Stimulated activated CD4-positive, alpha-beta T cell treated with anti-CD3 and anti-CD28 coated beads, TNF-alpha, amount 100 ng/mL, for 48 hours (primary cell): ENCODE measurements at regions not wholly inside any gene's neighbourhood (a gene's known extent, or its start where the extent isn't known, plus 50 kb on each side); places are given as distances from the start of the nearest gene placed in this dataset.

Source experiments
- DNase-seq, 3 donors: peaks; one replicate each; pipeline ENCODE4 v3.0.0-alpha.2; 2020; ENCODE audit warnings: low read depth in 3 of 3

DNA sequence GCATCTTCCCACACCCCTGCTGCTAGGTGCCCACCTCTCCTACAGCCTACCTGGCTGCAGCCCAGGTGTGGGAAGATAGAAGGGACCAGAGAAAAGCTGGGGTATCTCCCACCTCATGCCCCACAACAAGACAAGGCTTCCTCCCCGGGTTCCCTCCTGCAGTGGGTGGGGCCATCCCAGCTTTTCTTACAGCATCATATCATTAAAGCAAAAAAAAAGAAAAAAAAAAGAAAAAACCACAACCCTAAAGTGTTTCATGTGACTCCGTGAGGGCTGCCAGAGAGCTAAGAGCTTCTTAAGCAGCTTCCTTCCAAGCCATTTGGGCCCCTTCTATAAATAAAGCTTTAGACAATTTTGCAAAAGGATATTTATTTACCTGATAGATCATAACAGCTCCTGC lies 455.4 kb upstream of the TSHZ3 start:
- DNase-seq, result no peak

DNA sequence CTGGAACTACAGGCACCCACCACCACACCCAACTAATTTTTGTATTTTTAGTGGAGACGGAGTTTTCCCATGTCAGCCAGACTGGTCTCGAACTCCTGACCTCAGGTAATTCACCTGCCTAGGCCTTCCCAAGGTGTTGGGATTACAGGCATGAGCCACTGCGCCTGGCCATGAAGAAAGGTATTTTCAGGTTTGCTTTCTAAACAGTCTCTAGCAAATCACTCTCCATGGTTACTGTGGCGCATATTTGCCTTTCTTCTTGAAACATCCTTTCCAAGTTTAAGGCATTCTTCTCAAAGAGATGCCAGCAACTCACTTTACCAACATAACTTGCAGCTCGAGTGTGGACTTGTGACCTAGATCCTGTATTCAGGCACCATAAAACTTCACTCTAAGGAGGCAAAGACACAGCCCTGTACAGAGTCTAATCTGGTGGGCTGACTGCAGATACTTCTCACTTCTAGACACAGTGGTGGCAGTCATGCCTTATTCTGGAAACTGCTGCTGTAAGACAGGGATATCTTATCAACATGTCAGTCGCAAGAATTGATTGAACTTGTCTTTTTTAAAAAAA lies 461.4 kb upstream of the TSHZ3 start:
- no peak for DNase-seq

DNA sequence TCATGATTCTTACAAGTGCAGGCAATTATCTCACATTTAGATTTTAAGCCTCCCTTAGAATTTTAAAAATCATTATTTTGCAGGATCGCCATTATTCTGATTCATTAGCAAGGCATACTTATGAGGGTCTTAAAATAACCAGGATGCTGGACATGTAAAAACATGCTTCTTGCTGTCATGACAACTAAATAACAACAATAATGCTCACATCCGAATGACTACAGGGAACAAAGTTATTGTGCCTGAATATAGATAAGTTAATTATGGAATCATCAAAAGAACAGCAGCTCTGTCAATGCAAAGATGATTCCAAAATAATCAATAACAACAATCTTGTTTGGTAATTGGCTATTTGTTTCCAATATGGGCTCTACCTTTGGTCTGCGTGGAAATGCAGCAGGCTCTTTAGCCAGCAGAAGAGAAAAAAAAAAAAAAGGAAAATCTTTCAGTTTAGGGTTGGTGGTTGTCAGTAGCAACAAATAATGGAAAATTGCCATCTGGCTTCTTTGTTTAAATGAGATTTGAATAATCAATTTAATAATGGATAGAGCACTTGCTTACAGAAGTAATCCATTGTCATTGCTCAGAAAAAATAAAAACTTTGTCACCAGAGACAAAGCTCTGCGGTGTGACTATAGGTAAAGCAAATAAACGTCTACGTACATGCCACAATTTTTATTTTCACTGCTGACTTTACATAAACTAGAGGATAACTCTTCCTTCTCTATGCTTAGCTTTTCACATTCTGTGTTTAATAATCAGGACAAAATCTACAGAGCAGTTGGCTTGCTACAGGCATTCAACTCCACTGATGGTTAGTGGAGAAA lies 468.9 kb upstream of the TSHZ3 start:
- no peak for DNase-seq

DNA sequence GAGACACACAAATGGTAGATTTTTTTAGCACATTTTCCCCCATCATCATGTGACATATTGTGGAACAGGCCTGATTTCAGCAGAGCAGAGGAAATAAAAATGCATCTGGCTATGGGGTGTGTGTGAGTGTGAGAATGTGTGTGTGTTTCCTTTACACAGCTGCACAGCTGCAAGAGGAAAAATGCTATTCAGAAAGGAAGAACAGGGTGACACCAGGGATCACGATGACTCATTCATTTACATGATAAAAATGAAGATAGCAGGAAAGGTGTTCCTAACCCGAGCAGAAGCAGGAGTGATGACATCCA lies 469.5 kb upstream of the TSHZ3 start:
- DNase-seq, result no peak

DNA sequence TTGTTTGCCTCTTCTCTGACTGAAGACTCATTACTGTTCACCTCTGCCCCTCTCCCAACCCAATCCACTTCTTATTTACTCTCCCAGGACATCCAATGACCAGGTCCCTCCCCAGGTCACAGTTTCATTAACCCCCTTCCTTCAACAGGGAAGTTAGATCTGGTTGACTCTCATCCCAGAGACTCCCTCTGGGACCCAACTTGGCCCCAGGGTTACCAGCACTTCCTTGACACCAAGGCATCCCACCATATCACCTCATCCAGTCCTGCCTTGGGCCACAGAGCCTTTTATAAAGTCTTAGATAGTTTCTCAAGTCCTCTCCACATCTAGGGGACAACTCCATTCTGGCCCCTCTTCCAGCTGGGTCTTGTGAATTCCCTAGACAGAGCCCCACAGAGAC lies 470.6 kb upstream of the TSHZ3 start:
- DNase-seq, result no peak

DNA sequence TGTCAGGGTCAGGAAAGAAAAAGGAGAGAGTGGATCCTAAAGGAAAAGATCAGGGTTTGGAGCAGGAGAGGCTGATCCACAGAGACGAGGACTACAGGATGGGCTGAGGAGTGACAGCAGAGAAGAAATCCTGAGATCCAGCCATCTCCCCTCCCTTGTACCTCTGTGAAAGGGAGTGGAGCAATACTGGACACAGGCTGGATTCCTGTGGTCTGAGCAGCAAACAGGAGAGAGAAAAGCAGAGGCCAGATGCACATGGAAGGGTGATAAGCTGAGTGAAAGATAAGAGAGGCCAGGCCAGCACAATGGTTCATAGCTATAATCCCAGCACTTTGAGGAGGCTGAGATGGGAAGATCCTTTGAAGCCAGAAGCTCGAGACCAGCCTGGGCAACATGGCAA lies 472.1 kb upstream of the TSHZ3 start:
- DNase-seq, result no peak

DNA sequence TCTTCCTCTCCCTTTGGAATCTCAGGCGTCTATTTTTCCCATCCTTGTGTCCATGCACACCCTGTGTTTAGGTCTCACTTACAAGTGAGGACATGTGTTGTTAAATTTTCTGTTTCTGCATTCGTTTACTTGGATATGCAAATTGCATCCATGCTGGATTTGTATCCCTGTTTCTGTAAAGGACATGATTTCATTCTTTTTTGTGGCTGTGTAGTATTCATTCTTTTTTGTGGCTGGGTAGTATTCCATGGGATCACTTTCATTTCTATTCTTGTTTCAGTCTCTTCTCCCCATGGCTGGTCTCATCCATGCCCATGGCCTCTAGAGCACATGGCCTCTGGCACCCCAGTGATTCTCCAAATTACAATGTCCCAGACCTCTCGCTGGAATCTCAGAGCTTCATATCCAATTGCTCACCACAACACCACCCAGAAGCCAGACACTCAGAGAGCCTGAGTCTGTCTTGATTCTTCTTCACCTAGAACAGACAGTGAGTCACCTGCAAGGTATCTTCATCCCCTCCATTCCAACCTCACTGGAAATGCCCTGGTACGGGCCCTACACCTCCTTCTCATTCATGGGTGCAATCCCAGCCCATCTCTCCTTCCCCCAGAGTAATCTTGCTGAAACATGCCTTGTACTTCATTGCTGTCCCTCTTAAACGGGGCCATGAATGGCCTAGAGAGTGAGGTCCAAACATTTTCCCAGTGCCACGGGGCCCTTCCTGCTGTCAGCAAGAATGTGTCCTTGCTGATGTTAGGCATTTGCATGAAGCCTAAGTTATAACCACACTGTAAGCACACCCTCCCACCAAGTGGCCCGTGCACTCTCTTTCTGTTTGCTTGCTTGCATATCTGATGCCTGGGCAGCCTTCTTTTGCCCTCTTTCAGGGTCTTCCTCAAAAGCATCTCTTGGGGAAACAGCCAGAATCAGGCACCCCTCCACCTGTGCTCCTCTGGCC lies 476.2 kb upstream of the TSHZ3 start:
- no peak for DNase-seq

DNA sequence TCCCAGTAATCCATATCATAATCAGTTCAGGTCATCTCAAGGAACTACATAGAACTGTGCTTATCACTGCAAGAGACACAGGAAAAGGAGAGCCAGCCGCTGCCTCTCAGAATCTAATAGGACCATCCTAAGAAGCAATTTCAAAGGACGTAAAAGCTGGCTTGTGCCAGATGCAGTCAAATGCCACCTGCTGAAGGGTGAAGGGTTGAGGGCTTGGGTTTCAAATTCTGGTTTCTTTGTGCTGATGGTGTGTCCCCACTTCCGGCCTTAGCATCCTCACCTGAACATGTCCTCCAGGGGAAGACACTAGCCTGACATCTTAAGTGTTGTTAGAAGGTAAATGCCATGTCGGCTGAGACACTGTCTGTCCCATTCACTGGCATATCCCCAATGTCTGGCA lies 477.1 kb upstream of the TSHZ3 start:
- DNase-seq, result no peak

DNA sequence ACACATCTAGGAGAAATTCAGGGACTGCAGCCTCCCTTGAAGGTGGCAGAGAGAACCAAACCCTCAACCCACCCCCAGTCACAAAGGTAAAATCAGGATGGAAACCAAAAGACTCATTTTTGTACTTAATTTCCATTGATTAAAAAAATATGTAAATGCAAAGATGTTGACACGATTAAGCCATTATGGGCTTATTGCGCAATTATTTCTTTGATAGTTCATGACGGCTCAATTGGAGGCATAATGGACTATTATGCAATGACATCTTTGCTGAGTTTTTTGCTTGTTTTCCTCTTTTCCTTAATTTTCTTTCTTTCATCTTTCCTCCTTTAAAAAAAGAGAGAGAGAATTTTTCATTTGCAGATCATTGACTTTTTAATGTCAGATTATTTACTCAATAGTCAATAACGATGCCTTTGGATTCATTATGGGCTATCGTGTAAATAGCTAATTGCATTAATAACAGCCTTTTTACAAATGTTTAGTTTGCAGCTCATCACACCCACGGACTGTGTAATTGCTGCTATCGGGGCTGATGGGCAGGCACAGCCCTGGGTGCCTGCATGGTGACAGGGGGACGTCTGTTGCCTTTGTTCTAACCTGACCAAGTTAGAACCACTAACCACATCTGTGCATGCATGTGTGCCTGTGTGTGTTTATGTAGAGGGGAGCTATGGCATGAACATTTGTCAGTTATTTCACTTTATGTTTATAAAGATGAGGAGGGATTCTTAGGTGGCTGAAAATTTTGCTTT lies 482.4 kb upstream of the TSHZ3 start:
- no peak for DNase-seq

DNA sequence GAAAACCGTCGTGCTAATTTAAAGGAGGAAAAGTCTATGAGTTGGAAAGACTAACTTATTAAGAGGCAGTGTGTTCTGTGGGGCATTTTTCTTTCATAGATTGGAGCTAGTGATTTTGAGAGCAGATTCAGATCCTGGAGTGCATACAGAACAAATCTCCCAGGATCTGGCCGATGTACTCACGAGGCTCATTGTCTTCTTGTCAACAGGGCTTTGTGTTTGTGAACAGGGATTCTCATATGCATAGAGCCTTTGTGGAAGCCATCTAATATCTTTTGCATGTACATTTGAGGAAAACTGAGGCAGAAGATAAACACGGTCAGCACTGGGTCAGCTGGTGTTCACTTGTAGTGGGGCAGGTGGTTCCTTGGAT lies 482.9 kb upstream of the TSHZ3 start:
- DNase-seq, result no peak

DNA sequence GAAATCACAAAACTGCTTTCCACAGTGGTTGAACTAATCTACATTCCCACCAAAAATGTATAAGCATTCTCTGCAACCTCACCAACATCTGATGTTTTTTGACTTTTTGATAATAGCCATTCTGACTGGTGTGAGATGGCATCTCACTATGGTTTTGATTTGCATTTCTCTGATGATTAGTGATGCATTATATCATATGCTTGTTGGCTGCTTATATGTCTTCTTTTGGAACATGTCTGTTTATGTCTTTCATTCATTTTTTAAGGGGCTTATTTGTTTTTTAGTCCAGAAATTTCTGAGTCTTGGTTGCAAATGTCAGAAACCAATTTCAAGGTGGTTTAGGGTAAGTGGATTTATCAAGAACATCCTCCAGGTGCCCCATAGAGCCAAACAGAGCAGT lies 484.8 kb upstream of the TSHZ3 start:
- DNase-seq, result no peak

DNA sequence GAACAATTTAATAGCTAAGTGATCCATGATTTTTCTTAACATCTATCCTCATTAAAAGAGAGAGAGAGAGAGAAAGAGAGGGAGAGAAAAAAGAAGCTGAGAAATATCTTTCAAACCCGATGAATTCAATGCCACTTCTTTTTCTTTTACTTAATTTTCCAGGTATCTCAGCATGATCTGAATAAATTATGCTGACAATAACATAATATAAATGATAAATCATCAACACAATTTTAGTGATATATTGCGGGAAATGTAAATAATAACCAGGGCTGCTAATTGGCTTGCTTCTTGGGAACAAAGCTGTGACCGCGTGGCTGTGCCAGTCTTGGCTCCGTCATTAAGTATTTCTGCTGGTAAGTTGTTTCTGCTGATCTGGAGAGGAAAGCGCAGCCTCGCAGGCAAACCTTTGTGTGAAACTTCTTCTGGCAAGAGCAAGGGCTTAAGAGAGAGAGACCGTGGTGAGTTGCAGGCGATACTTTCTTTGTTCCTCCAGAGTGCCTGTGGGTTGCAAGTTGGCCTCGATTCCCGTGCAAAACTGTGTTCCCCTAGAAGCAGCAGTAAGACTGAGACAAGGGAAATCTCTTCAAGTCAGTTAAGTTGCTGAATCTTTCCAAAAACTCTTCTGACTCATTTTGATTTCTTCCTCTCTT lies 489.1 kb upstream of the TSHZ3 start:
- DNase-seq, result no peak

DNA sequence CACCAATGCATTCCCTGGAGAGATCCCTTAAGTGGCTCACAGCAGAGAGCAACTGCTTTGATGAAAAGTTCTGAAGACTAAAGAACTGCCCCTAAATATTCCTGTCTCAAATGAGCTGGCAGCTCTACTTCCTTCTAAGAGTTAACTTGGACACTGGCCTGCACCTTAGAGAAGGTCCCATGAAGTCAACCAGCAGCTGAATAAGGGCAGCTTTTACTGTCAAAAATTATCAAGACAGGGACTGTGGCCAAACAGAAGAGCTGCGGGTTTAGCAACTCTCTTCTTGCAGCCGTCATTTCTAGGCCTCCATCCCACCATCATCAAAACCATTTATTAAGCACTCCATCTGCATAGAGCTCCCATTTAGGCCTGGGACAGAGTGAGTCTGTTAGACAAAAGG lies 491.1 kb upstream of the TSHZ3 start:
- no peak for DNase-seq

DNA sequence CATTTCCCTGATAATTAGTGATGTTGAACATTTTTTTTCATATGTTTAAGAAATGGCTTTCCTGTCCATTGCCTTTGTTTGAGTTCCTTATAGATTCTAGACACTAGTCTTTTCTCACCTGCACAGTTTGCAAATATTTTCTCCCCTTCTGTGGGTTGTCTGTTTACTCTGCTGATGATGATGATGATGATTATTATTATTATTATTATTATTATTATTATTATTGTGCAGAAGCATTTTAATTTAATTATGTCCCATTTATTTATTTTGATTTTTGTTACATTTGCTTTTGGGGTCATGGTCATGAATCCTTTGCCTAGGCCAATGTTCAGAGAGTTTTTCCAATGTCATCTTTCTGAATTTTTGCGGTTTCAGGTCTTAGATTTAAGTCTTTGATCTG lies 492.5 kb upstream of the TSHZ3 start:
- no peak for DNase-seq

DNA sequence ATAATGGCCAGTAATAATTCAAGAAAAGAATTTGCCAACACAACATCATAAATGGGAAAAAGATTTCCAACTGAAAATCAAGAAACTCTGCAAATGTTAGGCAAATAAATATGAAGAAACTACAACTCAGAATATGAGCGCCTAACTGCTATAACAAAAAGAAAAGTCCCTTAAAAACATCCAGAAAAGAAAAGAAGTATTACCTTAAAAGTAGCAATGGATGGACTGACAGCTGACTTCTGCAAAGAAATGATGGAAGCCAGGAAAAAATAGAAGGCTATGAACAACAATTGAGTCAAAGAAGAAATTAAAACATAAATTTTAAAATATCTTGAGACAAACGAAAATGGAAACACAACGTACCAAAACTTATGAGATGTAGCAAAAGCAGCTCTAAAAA lies 482.3 kb upstream of the ZNF507 start:
- no peak for DNase-seq

DNA sequence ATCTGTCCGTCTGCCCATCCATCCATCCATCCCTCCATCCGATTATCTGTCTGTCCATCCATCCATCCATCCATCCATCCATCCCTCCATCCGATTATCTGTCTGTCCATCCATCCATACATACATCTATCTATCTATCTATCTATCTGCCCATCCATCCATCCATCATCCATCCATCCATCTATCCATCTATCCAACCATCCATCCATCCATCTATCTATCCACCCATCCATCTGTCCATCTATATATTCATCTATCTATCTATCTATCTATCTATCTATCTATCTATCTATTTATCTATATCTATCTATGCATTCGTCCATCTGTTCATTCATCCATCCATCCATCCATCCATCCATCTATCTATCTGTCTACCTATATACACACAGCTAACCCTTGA lies 471.1 kb upstream of the ZNF507 start:
- DNase-seq, result no peak

DNA sequence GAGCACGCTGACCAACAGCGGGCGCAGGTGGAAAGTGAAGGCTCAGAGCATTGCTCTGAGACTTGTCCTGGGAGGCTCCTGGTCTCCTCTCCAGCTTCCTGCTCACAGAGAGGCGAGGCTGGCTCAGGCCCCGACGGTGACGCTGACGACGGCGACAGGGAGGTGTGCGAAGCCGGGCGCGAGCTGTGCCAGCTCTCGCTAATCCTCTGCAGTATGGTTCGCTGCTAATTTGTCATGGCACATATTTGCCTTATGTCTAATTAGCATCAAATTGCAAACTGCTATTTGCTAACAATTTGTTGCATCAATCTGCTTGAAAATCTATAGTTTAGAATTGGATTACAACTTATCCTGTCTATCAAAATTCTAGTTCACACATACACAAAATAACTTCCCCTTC lies 469.8 kb upstream of the ZNF507 start:
- DNase-seq, result no peak

DNA sequence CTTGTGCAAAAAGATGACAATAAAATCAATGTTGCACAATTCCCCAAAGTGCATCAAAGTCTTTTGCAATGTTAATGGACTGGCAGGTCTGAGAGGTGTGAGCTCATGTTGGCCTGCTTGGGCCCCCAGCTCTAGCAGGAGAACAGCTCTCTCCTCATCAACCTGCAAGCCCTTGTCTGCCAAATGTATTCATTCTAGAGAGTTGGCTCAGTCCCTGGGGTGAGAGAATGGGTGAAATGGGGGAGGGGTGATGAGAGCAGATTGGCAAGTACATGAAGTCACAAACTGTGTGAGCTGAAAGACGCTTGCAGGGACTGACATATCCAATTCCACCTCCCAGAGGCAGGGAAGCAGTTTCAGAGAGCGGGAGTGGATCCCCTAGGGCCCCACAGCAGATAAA lies 465.1 kb upstream of the ZNF507 start:
- no peak for DNase-seq

DNA sequence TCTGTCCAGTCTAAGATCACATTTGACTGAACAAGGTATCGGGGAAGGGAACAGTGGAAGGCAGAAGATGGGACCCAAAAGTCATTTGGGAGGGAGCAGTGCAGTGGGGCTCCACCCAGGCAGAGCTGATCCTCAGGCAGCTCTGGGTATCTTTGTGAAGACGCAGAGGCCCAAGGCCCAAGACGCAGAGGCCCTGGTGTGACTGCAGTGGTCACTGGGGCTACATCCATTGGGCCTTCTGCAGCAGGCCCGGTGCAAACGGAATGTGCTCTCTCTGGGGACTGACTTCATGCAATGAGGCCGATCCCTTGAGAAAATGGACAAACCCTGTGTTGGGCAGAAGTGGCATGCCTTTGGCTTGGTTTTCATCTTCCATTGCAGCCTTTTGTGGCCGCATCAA lies 463.4 kb upstream of the ZNF507 start:
- DNase-seq, result no peak

DNA sequence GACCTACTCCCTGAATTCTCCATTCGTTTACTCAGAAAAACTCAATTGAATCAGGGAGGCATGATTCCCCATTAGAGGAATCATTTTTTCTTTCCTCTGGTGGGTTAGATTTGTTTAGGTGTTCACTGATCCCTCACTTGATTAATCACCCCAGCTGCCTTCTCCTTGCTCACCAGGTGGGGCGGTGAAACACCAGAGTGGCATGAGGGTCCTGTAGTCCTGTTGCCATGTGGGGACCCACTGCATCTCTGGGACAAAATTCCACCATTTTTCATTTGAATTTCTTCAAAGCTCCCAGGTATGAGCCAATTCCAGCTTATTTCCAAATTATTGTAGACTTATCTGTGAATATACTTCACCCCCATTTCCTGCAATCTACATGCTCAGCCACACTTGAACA lies 462.7 kb upstream of the ZNF507 start:
- no peak for DNase-seq

DNA sequence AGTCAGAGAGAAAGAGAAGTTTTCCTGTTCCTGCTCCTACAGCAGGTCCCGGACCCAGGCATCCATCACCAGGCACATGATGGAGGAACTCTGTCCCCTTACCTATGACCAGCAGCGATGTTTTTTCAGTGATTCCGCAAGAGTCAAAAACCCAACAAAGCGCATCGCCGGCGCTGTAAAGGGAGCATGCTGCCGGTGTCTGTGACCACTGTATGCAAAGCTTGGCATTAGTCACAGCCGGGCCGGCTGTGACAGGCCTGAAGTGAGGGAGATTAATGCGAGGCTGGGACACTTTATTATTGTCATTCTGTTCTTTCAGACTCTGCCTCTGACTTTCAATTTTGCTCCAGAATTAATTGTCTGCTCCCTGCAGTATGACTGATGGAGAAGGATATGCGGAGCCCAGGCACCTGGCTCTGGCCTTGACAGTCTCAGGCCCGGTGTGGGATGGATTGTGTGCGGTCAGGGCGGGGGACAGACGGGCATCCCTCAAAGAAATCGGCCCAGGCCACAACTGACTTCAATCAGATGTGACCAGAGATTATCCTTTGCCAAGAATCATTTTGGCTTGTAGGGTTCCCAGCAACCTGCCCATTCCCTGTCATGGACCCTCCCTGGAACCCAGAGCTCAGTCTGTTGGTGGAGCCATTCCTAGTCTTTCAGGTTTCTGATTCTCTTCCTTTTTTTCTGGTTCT lies 462.0 kb upstream of the ZNF507 start:
- no peak for DNase-seq
